ENCODE measurements at regions not wholly inside any gene's neighbourhood (a gene's known extent, or its start where the extent isn't known, plus 50 kb on each side); places are given as distances from the start of the nearest gene placed in this dataset.
"Not testable (repeated sequence)": the region's sequence is repeated elsewhere in the genome, so short reads cannot be mapped to it uniquely, and the experiment has no call there.

GRCh38 chr21:17250778-17251241 is 262.0 kb upstream of the CXADR start:
- DNase-seq = no peak

- DNase-seq = no peak
Measured at GRCh38 chr21:17257784-17258183, 255.1 kb upstream of the CXADR start.

- no peak for DNase-seq
Measured at GRCh38 chr21:17264182-17264581, 248.7 kb upstream of the CXADR start.

GRCh38 chr21:17269760-17270159 is 243.1 kb upstream of the CXADR start:
- no peak for DNase-seq

- no peak for DNase-seq
Measured at GRCh38 chr21:17270229-17270628, 242.6 kb upstream of the CXADR start.

GRCh38 chr21:17279663-17280062 is 233.2 kb upstream of the CXADR start:
- no peak for DNase-seq

- DNase-seq = not testable (repeated sequence)
Measured at GRCh38 chr21:17293016-17293562, 219.8 kb upstream of the CXADR start.

GRCh38 chr21:17295997-17296396 is 216.8 kb upstream of the CXADR start:
- no peak for DNase-seq

GRCh38 chr21:17299576-17299975 is 213.3 kb upstream of the CXADR start:
- not testable (repeated sequence) for DNase-seq

- DNase-seq = not testable (repeated sequence)
Measured at GRCh38 chr21:17327715-17328114, 185.1 kb upstream of the CXADR start.

- DNase-seq = no peak
Measured at GRCh38 chr21:17334484-17334883, 178.4 kb upstream of the CXADR start.

GRCh38 chr21:17340081-17340480 is 172.8 kb upstream of the CXADR start:
- DNase-seq = no peak

- DNase-seq = no peak
Measured at GRCh38 chr21:17343055-17343454, 169.8 kb upstream of the CXADR start.

GRCh38 chr21:17348357-17348756 is 164.5 kb upstream of the CXADR start:
- no peak for DNase-seq

- no peak for DNase-seq
Measured at GRCh38 chr21:17348849-17349248, 164.0 kb upstream of the CXADR start.

- DNase-seq = no peak
Measured at GRCh38 chr21:17351766-17352165, 161.1 kb upstream of the CXADR start.

- no peak for DNase-seq
Measured at GRCh38 chr21:17352996-17353655, 159.7 kb upstream of the CXADR start.

- no peak for DNase-seq
Measured at GRCh38 chr21:17359781-17360180, 153.1 kb upstream of the CXADR start.

- no peak for DNase-seq
Measured at GRCh38 chr21:17368748-17369363, 144.0 kb upstream of the CXADR start.

- no peak for DNase-seq
Measured at GRCh38 chr21:17370263-17370662, 142.6 kb upstream of the CXADR start.

GRCh38 chr21:17370916-17371315 is 141.9 kb upstream of the CXADR start:
- no peak for DNase-seq

GRCh38 chr21:17371450-17371849 is 141.4 kb upstream of the CXADR start:
- DNase-seq = no peak

- no peak for DNase-seq
Measured at GRCh38 chr21:17372200-17372599, 140.6 kb upstream of the CXADR start.

GRCh38 chr21:17386498-17386897 is 126.3 kb upstream of the CXADR start:
- DNase-seq = no peak

All from activated T-cell treated with anti-CD3 and anti-CD28 coated beads, Interleukin-2, amount 50 U/mL, for 48 hours (primary cell).